HG03432 (cell line): ENCODE measurements at regions not wholly inside any gene's neighbourhood (a gene's known extent, or its start where the extent isn't known, plus 50 kb on each side); places are given as distances from the start of the nearest gene placed in this dataset.

Experiments
- ATAC-seq: cut with Tn5 transposase; IDR thresholded peaks from one replicate; pipeline ENCODE4 v1.9.1; 2021; ENCODE audit warnings: mild to moderate bottlenecking, moderate library complexity; ENCODE audit not compliant: unreplicated experiment

DNA sequence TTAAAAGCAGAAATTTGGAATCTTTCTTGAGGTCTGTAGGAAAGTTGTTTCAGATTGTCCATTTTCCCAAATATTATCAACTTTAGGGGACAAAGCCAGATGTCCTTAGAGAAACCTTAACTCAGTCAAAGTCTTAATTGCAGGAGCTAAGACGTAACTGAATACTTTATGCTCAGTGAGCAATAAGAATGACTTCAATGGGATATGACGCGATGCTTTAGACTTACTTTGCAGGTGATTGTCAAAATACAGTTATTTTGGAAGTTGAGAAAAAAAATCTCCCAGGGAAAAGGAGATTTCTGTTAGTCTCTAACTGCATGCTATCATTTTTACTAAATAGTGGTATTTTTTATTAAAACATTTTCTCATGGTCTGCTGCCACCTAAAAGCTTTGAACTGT is 750.9 kb upstream of the STXBP6 start:
- ATAC-seq, result no peak

GRCh38 chr14:25788252-25788651 is 738.3 kb upstream of the STXBP6 start:
- ATAC-seq, result no peak

GRCh38 chr14:25765909-25766308 is 716.0 kb upstream of the STXBP6 start:
- no peak for ATAC-seq

DNA sequence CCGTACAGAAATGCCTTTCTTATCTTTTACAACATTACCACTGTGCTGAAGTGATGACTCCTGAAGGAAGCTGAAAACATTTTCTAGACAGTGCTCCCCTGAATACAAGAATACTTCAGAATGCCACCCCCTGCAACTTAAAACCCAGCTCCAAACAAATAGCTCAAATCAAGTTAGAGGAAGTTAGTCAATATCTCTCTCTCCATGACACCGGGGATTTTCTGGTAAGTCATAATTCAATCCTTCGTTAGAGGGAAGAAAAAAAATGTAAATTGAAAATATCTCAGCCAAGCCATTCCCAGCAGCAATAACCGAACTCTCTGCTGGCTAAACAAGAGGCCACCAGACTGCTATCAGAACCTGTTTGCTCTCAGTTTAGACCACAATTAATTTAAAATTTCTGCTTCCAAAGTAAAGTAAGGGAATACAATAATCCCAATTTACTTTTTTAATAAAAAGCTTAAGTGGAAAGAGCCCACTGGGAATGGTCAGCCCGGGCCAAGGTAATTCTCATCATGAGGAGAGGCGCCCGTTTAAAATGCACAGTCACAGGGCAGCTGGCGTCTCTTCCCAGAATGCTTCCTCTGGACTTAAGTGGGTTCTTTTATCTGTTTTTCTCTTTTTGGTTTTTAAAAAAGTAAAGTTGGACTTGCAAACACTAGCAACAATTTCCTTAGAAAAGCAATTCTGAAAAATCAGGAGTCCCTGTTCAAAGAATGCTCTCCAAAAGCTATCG is 710.1 kb upstream of the STXBP6 start:
- ATAC-seq, result no peak

GRCh38 chr14:25759256-25759655 is 709.3 kb upstream of the STXBP6 start:
- no peak for ATAC-seq

- no peak for ATAC-seq
Measured at GRCh38 chr14:25757364-25757763, 707.4 kb upstream of the STXBP6 start.

DNA sequence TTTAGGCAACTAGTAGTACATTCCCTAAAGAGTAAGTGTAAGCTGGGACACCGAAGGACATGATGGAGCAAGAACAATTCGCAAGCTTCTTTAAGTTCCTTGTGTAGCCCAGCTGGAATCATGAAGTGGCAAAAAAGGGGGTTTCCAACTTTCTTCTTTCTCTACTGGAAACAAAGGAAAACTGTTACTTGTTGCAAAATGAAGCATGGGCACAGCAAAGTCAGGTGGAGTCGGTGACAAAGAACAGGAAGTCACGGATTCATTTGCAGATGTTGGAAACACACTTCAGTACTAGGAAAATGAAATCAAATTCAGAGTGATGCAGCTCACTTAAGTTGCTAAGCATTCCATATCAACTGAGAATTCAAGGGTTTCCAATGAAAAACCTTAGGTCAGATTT is 706.9 kb upstream of the STXBP6 start:
- no peak for ATAC-seq

- no peak for ATAC-seq
Measured at GRCh38 chr14:25753130-25753529, 703.2 kb upstream of the STXBP6 start.

GRCh38 chr14:25750436-25750835 is 700.5 kb upstream of the STXBP6 start:
- no peak for ATAC-seq
